ENCODE measurements at regions not wholly inside any gene's neighbourhood (a gene's known extent, or its start where the extent isn't known, plus 50 kb on each side); places are given as distances from the start of the nearest gene placed in this dataset.

GRCh38 chr2:117128461-117128860 is 686.0 kb upstream of the DDX18 start (continued):
- TF ChIP-seq PPARA (CRISPR knock-in tag; IDR thresholded peaks at IDR 0.05; ENCODE audit: borderline replicate concordance) (no peak), CREB5 (CRISPR knock-in tag; IDR thresholded peaks at IDR 0.05; ENCODE audit: low read depth) (no peak), ZNF565 (CRISPR knock-in tag; conservative IDR thresholded peaks at IDR 0.05; ENCODE audit: low read depth) (no peak)

GRCh38 chr2:117137371-117137770 is 677.1 kb upstream of the DDX18 start:
- ATAC-seq, result no peak

More at GRCh38 chr2:117137371-117137770, 677.1 kb upstream of the DDX18 start:
- no peak for TF ChIP-seq ZFP30 (CRISPR knock-in tag; IDR thresholded peaks at IDR 0.05)
- no peak for TF ChIP-seq TOX (CRISPR knock-in tag; IDR thresholded peaks at IDR 0.05; ENCODE audit: borderline replicate concordance)
- TF ChIP-seq TCF4 (CRISPR knock-in tag; IDR thresholded peaks at IDR 0.05; ENCODE audit: borderline replicate concordance), result no peak
- TF ChIP-seq ZNF565 (CRISPR knock-in tag; conservative IDR thresholded peaks at IDR 0.05; ENCODE audit: low read depth), result no peak
- no peak for TF ChIP-seq PATZ1 (CRISPR knock-in tag; IDR thresholded peaks at IDR 0.05; ENCODE audit: borderline replicate concordance)
- TF ChIP-seq POU6F1 (CRISPR knock-in tag; IDR thresholded peaks at IDR 0.05; ENCODE audit: borderline replicate concordance, low read depth), result no peak
- TF ChIP-seq OSR1 (CRISPR knock-in tag; IDR thresholded peaks at IDR 0.05), result no peak
- no peak for TF ChIP-seq BACH2 (CRISPR knock-in tag; IDR thresholded peaks at IDR 0.05; ENCODE audit: borderline replicate concordance)
- no peak for TF ChIP-seq ARNTL (CRISPR knock-in tag; IDR thresholded peaks at IDR 0.05; ENCODE audit: borderline replicate concordance, low read depth)
- TF ChIP-seq TSHZ2 (CRISPR knock-in tag; IDR thresholded peaks at IDR 0.05), result no peak
- no peak for TF ChIP-seq ISL1 (CRISPR knock-in tag; IDR thresholded peaks at IDR 0.05)
- no peak for TF ChIP-seq CSDC2 (CRISPR knock-in tag; IDR thresholded peaks at IDR 0.05)
- no peak for TF ChIP-seq CREB5 (CRISPR knock-in tag; IDR thresholded peaks at IDR 0.05; ENCODE audit: low read depth)
- no peak for TF ChIP-seq ZNF8 (CRISPR knock-in tag; IDR thresholded peaks at IDR 0.05)
